ENCODE measurements at regions not wholly inside any gene's neighbourhood (a gene's known extent, or its start where the extent isn't known, plus 50 kb on each side); places are given as distances from the start of the nearest gene placed in this dataset.

GRCh38 chr3:88807491-88808105, 299.8 kb upstream of the EPHA3 start:
- TF ChIP-seq POLR2A (IDR thresholded peaks at IDR 0.05) (no peak), CTCF (IDR thresholded peaks at IDR 0.05) (no peak)

Data from breast epithelium (tissue), 3 donors.